ENCODE measurements at regions not wholly inside any gene's neighbourhood (a gene's known extent, or its start where the extent isn't known, plus 50 kb on each side); places are given as distances from the start of the nearest gene placed in this dataset.
"Not testable (repeated sequence)": the region's sequence is repeated elsewhere in the genome, so short reads cannot be mapped to it uniquely, and the experiment has no call there.

GRCh38 chr5:61215996-61216395 lies 53.7 kb upstream of the SMIM15 start:
- DNase-seq = peak; percentile 6

GRCh38 chr5:61216741-61217140 lies 54.5 kb upstream of the SMIM15 start:
- no peak for DNase-seq

- DNase-seq = no peak
Observed at GRCh38 chr5:61217214-61217613, 54.9 kb upstream of the SMIM15 start.

- DNase-seq = no peak
Observed at GRCh38 chr5:61228229-61228628, 66.0 kb upstream of the SMIM15 start.

- no peak for DNase-seq
Observed at GRCh38 chr5:61228691-61229280, 66.5 kb upstream of the SMIM15 start.

GRCh38 chr5:61229416-61229815 lies 67.1 kb upstream of the SMIM15 start:
- DNase-seq = no peak

GRCh38 chr5:61230492-61230891 lies 68.2 kb upstream of the SMIM15 start:
- no peak for DNase-seq

GRCh38 chr5:61231813-61232212 lies 69.5 kb upstream of the SMIM15 start:
- no peak for DNase-seq

- DNase-seq = no peak
Observed at GRCh38 chr5:61232490-61233050, 70.3 kb upstream of the SMIM15 start.

GRCh38 chr5:61234019-61234418 lies 71.8 kb upstream of the SMIM15 start:
- DNase-seq = no peak

- DNase-seq = not testable (repeated sequence)
Observed at GRCh38 chr5:61236715-61237114, 74.4 kb upstream of the SMIM15 start.

GRCh38 chr5:61245486-61245885 lies 83.2 kb upstream of the SMIM15 start:
- no peak for DNase-seq

- no peak for DNase-seq
Observed at GRCh38 chr5:61245936-61246335, 83.7 kb upstream of the SMIM15 start.

GRCh38 chr5:61246768-61247307 lies 84.6 kb upstream of the SMIM15 start:
- no peak for DNase-seq

- no peak for DNase-seq
Observed at GRCh38 chr5:61251874-61252642, 80.0 kb upstream of the ZSWIM6 start.

- DNase-seq = no peak
Observed at GRCh38 chr5:61252643-61252925, 79.5 kb upstream of the ZSWIM6 start.

- DNase-seq = no peak
Observed at GRCh38 chr5:61253547-61253946, 78.5 kb upstream of the ZSWIM6 start.

- DNase-seq = no peak
Observed at GRCh38 chr5:61254969-61255555, 77.0 kb upstream of the ZSWIM6 start.

GRCh38 chr5:61256474-61256873 lies 75.6 kb upstream of the ZSWIM6 start:
- DNase-seq = no peak

- no peak for DNase-seq
Observed at GRCh38 chr5:61257421-61257820, 74.6 kb upstream of the ZSWIM6 start.

GRCh38 chr5:61261136-61261535 lies 70.9 kb upstream of the ZSWIM6 start:
- DNase-seq = no peak

GRCh38 chr5:61262080-61262479 lies 70.0 kb upstream of the ZSWIM6 start:
- no peak for DNase-seq

GRCh38 chr5:61263072-61263471 lies 69.0 kb upstream of the ZSWIM6 start:
- no peak for DNase-seq

All from hindlimb muscle (tissue), 1 donor.